GM21737 (cell line): ENCODE measurements at regions not wholly inside any gene's neighbourhood (a gene's known extent, or its start where the extent isn't known, plus 50 kb on each side); places are given as distances from the start of the nearest gene placed in this dataset.
"Not testable (repeated sequence)": the region's sequence is repeated elsewhere in the genome, so short reads cannot be mapped to it uniquely, and the experiment has no call there.

Experiments
- ATAC-seq: cut with Tn5 transposase; IDR thresholded peaks from one replicate; pipeline ENCODE4 v1.9.1; 2021; ENCODE audit warnings: mild to moderate bottlenecking, moderate library complexity; ENCODE audit not compliant: unreplicated experiment

GRCh38 chr4:150018257-150018656, 60.0 kb upstream of the DCLK2 start:
- no peak for ATAC-seq

GRCh38 chr4:150021483-150021882, 56.8 kb upstream of the DCLK2 start:
- no peak for ATAC-seq

GRCh38 chr4:150023489-150023888, 54.8 kb upstream of the DCLK2 start:
- ATAC-seq: no peak

GRCh38 chr4:150026987-150027386, 51.3 kb upstream of the DCLK2 start:
- not testable (repeated sequence) for ATAC-seq
